HG03175 (cell line): ENCODE measurements at regions not wholly inside any gene's neighbourhood (a gene's known extent, or its start where the extent isn't known, plus 50 kb on each side); places are given as distances from the start of the nearest gene placed in this dataset.

ENCODE experiments used
- ATAC-seq: cut with Tn5 transposase; IDR thresholded peaks from one replicate; pipeline ENCODE4 v1.9.1; 2021; ENCODE audit warnings: mild to moderate bottlenecking, moderate library complexity; ENCODE audit not compliant: unreplicated experiment

DNA sequence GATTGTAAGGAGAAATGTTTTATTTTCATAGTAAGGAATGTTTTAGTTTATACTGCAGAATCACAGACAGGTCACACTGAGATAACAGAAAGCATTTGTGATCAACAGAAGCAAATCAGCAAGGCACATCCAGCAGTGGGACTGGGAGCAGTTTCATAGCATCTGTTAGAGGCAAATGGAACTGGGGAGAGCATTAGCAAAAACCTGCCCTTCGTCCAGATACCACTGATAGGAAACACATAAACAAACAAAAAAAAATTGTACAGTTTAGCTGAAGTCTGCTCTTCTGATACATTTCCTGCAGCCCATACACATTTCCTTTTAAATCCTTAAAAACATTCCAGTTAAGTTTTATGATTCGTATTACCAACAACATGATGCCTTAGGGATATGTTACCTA is 374.3 kb downstream of the PCDH7 start:
- no peak for ATAC-seq

DNA sequence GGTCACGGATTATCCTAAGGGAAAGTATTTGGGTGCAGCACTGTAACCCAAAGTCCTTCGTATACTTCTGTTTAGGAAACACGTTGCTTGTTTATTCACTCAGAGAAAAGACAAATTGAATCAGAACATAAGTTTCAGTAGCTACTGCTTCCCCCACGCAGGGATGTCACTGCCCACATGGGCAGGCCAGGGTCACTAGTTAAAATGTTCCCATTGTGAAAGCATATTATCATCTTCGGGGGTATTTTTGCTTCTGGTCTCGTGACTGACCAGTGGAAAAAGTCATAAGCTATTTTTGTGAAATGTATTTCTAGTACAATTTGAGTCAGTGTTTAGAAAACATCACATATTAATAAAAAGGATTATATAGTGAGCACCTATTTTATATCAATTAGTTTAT is 377.8 kb downstream of the PCDH7 start:
- ATAC-seq: no peak

DNA sequence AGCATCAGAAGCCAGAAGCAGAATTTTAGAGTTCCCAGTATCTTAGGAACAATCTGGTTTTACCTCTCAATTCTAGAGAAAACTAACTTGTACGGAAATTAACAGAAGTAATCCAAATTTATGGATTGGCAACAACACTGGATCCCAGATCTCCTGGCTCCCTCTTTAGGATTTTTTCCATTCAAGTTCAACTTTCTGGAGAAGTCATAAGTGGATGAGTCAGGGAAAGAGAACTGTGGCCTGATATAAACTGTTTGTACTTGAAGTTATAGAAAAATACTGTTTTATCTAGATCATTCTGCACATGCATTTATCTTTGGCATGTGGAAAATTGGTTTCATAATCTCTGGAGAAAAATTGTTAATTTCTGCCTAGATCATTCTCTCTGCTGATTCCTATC is 380.4 kb downstream of the PCDH7 start:
- no peak for ATAC-seq

DNA sequence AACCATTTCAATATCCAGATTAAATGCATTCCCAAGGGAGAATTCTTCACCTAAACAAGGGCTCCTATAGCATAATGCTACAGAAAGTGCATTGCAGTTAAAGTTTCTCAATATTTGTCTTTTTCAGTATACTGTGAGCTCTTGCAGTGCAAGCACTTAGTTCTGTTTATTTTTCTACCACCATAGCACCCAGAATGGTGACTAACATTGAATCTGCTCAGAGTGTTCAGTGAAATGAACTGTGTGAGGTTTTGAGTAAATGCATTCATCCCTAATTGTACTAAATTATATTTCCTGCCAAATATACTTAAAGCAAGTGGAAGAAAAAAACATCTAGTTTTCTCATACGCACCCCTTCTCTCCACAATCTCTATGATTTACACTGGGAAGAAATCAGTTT is 383.9 kb downstream of the PCDH7 start:
- ATAC-seq: no peak

DNA sequence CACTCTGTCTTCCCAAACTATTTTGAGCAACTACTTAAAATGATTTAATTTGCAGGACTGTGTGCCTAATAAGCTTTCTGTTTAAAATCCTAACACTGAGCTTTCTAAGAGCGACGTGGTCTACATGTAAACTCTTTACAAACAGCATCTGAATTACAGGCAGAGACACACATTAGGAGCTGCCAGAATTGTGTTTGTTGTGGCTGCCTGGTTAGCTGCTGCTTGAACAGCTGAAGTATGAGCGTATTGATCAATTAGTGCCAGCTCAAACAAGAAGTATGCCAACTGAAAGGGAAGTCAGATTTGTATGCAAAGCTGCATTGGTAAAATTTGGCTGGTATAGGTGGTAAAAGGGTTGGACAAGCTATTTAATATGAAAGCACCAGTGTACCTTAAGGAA is 384.4 kb downstream of the PCDH7 start:
- ATAC-seq: no peak

DNA sequence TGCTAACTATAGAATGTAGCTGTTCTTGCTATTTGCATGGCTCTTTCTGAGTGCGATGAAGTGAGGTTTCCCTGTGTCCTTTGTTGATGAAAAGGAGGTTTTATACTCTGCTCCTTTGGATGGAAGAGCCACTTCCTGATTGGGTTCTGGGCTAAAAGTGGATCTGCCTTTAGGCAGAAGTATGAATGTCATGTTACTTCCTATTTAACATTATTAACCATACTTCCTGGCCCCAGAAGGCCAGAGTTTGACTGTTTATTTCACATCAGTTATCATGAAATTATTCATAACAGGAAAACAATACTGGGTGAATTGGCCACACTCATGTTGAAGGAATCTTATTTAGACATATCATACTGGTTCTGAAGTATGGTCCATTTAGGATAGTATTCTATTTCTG is 386.2 kb downstream of the PCDH7 start:
- no peak for ATAC-seq

DNA sequence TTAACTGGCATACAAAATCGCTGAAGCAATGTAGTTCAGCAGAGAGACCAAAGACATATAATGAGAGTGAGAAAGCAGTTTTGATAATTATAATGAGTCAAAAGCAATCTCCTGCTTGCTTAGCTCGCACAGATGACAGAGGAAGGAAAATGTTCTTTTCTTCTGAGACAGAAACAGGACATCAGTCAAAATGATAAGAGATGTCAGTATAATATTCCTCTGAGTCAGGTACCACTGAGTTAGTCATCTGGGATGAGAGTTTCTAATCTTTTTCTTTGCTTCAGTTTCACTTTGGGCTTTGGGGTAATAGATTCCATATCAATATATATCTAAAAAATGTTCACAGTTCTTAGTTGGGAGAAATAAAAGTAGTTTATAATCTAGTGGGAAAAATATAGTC is 387.2 kb downstream of the PCDH7 start:
- ATAC-seq: no peak

DNA sequence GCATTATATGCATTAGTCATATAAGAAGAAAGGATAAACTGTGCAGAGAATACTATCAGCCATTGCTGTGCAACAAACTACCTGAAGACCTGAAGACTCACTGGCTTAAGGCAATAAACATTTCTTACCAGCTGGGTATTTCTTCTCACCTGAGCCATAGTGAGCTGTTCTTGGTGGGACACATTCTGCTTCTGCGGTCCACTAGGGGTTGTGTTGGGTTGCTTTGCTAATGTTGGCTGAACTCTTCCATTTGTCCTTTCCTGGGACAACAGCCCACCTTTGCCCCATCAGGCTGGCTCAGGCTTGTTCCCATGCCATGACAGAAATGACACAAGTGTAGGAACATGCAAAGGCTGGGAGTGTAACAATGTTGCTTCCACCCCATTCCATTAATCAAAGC is 388.6 kb downstream of the PCDH7 start:
- ATAC-seq: no peak

DNA sequence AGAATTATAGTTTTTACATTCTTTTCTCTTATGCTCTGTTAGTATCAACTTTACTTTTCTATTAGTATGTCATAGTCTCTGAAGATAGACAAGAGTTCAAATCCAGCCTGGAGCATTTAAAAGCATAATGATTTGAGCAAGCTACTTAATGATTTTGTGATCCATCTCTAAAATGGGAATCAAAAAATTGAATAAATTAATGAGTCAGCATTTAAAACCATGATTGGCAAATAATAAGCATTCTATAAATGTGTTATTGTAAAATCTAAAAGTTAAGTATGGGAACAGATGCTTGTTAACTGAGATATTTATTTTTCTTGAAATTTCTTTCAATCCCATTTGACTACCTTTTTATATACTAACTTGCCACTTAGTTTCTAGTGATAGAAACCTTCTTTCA is 391.6 kb downstream of the PCDH7 start:
- ATAC-seq: no peak

DNA sequence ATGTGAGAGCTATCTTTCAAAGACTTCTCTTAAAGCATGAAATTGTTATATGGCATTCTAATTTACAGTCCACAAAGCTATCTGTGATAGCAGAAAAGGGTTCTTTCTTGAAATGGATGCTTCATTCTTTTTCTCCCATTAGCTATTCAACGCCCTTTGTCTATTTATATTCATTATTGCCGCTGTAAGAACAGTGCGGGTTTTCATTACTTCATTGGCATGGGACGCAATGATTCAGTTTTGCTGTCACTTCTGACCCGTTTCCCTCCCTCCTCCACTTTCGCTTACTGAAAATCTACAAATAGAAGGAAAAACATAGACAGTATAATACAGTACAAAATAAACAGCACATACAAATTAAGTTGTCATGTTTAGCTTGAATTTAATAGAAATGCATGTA is 394.6 kb downstream of the PCDH7 start:
- no peak for ATAC-seq

DNA sequence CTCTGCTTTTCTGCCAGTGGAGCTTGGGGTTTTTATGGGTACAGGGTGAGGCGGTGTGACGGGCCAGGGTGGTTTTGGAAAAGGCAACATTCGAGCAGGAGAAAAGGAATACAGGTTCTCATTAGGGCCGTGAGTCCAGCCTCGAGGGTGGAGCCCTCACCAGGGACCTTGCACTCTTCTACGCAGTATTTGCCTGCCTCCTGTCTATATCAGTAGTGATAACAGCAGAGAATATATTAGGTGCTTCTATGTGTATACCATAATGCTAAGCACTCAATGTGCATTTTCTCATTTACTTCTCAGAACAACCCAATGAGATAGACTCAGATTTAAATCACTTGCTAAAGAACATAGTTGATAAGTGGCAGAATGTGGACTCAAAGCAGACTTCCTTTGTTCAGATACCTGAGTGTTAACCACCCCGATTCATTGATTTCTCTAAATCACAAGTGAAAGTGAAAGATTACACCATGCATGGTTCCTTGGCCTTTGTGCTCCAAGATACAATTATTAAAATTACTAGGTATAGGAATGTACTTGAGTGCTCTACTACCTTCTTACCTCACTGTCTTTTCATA is 403.9 kb downstream of the PCDH7 start:
- ATAC-seq: no peak

DNA sequence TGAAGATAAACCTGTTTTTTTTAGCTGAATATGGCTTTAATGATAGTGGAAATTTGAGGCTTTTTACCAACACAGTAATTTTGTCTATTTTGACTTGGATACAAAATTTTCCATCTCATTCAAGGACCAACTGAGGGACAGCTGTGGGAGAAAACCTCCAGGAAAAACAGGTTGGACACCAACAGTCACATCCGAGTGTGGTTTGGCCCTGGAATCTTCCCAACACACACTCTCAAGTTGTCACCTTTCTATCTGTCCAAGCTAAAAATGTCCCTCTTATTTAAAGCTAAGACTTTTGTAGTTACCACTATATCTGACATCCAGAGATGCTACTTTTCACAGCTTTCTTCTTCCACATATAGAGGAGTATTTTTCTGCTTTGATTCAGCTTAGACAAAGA is 404.9 kb downstream of the PCDH7 start:
- ATAC-seq: no peak

DNA sequence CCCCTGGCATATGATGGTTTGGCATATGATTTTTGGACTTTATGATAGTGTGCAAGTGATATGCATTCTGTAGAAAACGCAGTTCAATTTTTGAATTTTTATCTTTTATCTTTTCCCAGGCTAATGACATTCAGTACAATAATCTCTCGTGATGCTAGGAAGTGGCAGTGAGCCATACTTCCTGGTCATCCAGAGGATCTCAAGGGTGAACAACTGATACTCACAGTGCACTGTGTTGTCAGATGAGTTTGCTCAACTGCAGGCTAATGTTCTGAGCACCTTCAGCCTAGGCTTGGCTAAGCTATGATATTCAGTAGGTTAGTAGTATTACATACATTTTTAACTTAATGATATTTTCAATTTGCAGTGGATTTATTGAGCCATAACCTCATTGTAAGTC is 405.3 kb downstream of the PCDH7 start:
- no peak for ATAC-seq

DNA sequence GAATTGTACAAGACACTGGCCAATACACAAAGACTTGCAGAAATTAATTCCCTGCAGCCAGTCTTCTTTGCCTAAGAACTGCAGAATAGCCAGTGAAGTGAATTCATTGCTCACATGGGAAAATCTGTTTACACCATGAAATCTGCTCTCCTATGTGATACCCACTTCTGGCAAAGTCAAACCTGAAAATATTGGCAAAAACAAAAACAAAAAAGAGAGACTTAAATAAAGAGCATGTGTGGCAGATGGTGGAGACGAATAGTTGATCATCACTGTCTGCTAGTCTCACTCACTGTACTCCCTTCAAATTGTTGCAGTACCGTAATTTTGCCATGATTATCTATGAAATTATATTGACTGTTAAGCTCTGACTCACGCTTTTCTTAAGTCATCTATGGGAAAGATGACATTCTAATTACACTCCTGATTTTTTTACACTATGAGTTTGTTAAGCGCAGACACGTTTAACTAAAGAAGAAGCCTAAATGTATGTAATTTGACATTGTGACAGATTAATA is 406.8 kb downstream of the PCDH7 start:
- no peak for ATAC-seq

DNA sequence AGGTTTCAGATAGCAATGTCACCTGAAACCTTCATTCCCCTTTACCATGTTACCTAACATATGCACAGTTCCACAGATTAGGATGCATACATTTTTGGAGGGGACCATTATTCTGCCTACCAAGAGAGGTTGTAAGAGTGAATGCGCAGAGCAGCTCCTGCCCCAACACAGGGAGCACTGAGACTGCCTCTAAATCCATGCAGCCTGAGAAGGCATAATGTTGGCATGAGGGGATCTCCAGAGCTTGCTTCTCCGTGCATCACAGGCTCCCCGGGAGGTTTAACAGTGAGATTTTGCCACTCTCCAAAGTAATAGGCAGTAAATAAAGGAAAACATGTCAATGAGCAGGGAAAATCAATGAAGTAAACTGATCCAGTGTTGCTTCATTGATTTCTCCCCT is 410.8 kb downstream of the PCDH7 start:
- ATAC-seq: no peak

DNA sequence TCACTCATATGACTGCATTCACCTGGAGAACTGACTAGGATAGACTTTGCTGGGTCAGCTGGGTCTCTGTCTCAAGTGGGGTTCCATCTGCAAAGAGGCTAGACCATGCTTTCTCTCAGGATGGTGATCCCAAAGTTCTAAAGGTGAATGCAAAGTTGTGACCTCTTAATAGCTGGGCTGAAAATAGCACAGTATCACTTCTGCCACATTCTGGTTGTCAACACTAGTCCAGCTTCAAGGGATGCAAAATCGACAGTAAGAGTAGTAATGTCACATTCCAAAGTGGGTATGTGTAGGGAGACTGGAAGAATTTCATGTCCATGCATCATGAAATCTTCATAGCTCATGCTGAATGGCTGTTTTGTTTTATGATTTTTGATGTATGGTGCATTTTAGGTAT is 414.6 kb downstream of the PCDH7 start:
- ATAC-seq: no peak

DNA sequence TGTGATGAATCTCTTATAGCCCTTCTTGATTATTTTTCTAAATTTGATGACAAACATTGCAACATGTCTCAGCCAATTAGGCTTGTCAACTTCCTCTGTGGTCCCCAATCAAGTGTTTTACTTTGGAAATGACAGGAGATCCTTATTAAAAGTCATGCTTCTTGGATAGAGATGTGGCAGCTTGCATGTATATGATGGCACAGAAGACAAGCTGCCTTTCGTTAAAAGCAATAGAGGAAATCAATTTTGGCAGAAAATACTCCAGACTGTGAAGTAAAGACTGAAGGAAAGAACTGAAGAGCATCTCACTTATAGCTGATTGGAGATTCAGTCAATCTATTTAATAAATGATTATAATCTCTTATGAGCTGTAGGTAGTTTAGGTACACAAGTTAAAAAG is 419.6 kb downstream of the PCDH7 start:
- ATAC-seq: no peak

DNA sequence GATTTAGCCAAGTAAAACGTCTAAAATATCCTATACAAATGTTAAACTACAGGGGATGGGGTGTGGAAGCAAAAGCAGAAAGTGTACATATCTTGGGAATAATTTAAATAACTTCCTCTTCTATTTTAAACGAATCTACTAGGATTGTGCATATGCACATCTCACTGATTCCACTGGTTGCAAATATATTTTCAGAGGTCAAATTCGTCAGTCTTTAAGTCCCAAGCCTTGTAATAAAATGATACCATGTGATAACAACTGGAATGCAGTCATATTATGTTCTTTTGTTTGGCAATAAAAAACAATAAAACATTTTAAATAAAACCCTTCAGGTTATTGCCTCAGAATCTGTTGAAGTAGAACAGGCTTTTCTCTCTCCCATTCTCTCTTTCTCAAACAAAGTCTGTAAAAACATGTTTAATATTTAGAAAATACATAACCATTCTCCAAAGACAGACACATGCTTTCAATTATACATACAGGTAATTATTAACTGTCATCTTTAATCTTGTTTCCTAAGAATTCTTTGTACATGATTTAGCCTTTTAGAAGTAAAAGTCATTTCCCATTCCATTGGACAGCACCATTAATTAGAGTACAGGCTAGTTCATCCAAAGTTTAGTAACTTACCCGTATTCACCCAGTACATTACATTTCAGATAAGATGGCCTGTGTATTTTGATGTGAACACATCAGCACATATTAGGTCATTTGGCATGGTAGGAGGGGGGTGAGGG is 421.1 kb downstream of the PCDH7 start:
- ATAC-seq: no peak

DNA sequence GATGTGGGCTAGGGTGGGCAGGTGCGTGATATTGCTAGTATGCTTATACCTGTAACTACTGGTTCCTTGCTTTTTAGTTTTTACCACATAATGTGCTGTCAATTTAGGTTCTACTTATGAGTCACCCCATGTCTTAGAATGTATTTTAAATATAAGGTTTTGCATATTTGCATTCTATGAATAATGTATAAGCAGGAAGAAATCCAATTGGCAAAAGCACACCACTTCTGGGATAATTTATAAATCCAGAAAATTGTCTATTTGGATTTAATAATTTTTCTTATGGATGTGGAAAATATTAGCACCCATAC is 421.6 kb downstream of the PCDH7 start:
- ATAC-seq: no peak

DNA sequence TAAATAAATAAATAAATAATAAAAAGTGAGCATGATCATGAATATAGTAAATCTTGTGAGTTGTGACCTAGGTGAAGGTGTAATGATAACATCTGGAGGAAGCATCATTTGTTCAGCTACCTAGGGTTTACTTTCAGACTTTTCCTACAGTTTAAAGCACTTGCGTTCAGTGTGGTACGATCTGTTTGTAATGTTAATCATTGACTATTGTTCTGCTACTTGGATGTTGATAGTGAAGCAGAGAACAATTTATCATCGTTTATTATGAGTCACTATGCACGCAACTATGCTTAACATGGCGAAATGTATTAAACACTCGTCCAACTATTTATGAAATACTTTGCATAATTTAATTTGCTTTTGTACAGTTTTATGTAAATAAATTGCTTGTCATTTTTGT is 426.2 kb downstream of the PCDH7 start:
- ATAC-seq: no peak

DNA sequence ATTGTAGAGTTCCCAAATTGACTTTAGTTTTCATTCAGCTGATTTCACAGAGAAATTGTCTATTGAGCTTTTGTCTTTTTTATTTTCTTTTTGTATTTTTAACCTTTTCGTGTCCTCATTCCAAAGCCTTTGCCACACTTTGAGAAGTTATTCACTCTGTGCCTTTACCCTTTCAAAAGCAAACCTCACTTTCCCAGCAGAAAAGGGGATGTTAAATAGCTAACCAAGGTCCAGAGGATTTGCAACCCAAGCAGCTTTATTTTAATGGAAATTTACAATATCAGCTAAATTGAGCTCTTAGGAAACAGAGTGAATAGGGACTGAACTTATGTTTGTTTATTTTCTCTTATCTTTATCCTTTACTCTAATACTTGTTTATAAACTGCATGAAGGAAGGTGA is 428.8 kb downstream of the PCDH7 start:
- no peak for ATAC-seq

DNA sequence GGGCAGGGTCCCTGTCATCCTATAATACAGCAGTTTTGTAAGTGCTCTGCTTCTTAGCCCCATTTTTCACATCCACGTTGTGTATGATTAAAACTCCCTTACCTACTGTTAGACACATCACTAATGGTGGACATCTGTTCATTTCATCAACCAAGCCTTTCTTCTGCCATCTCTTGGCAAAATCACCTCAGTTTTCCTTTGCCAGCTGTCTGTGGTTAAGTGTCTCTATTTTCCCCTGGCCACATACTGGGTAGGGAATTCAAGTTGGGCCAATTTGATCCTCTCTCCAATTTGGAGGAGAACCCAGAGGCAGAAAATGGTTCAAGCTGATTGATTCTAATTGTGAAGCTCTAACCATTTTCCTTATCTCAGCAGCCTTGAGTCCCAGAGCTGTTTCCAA is 436.1 kb downstream of the PCDH7 start:
- ATAC-seq: no peak

DNA sequence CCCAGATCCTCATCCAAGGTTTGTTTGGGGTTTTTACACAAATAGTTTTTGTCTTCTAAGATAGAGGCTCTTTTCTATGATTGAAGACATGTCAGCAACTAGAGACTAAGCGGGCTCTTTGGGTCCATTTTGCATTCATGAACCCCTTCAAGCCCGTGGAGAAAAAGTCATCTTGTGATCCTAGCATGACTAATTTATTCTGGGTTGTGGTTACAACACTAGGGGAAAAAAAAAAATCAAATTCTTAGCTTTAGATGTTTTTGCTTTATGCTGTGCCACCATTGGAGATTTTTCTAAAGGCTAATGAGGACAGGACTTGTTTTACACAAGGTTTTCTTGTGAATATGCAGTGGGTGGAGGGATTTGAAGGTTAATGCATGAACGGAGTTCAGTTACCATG is 440.0 kb downstream of the PCDH7 start:
- no peak for ATAC-seq
